Activated naive CD4-positive, alpha-beta T cell treated with anti-CD3 and anti-CD28 coated beads, Interleukin-2, amount 50 U/mL, for 16 hours (primary cell): ENCODE measurements at regions not wholly inside any gene's neighbourhood (a gene's known extent, or its start where the extent isn't known, plus 50 kb on each side); places are given as distances from the start of the nearest gene placed in this dataset.
"Not testable (repeated sequence)": the region's sequence is repeated elsewhere in the genome, so short reads cannot be mapped to it uniquely, and the experiment has no call there.

Experiments used
- DNase-seq: peaks from one replicate; pipeline ENCODE4 v3.0.0-alpha.2; 2020

GRCh38 chr14:105639969-105640931, 113.9 kb downstream of the TMEM121 start:
- not testable (repeated sequence) for DNase-seq

GRCh38 chr14:105641075-105641937, 114.9 kb downstream of the TMEM121 start:
- no peak for DNase-seq

GRCh38 chr14:105641951-105642350, 115.6 kb downstream of the TMEM121 start:
- not testable (repeated sequence) for DNase-seq

GRCh38 chr14:105642486-105642885, 116.1 kb downstream of the TMEM121 start:
- DNase-seq: not testable (repeated sequence)

GRCh38 chr14:105643406-105644052, 117.1 kb downstream of the TMEM121 start:
- not testable (repeated sequence) for DNase-seq

- not testable (repeated sequence) for DNase-seq
Observed at GRCh38 chr14:105644053-105644435, 117.7 kb downstream of the TMEM121 start.

- not testable (repeated sequence) for DNase-seq
Observed at GRCh38 chr14:105644457-105644856, 118.1 kb downstream of the TMEM121 start.

GRCh38 chr14:105644891-105645290, 118.5 kb downstream of the TMEM121 start:
- not testable (repeated sequence) for DNase-seq

- not testable (repeated sequence) for DNase-seq
Observed at GRCh38 chr14:105645389-105645788, 119.0 kb downstream of the TMEM121 start.

- DNase-seq: no peak
Observed at GRCh38 chr14:105646175-105646574, 119.8 kb downstream of the TMEM121 start.

GRCh38 chr14:105646711-105647281, 120.4 kb downstream of the TMEM121 start:
- DNase-seq: not testable (repeated sequence)

GRCh38 chr14:105647426-105647783, 121.0 kb downstream of the TMEM121 start:
- not testable (repeated sequence) for DNase-seq

GRCh38 chr14:105647784-105648608, 121.6 kb downstream of the TMEM121 start:
- DNase-seq: no peak

GRCh38 chr14:105648609-105649535, 122.5 kb downstream of the TMEM121 start:
- not testable (repeated sequence) for DNase-seq

- DNase-seq: not testable (repeated sequence)
Observed at GRCh38 chr14:105652317-105652716, 125.9 kb downstream of the TMEM121 start.

- DNase-seq: not testable (repeated sequence)
Observed at GRCh38 chr14:105653921-105654320, 127.5 kb downstream of the TMEM121 start.

GRCh38 chr14:105659255-105659654, 132.9 kb downstream of the TMEM121 start:
- DNase-seq: not testable (repeated sequence)

- no peak for DNase-seq
Observed at GRCh38 chr14:105659935-105660527, 133.6 kb downstream of the TMEM121 start.

GRCh38 chr14:105660816-105661531, 134.6 kb downstream of the TMEM121 start:
- no peak for DNase-seq
